IMR-90 (cell line): ENCODE measurements at regions not wholly inside any gene's neighbourhood (a gene's known extent, or its start where the extent isn't known, plus 50 kb on each side); places are given as distances from the start of the nearest gene placed in this dataset.

Experiments
- BHLHE40 ChIP-seq: fragments of 150-350 bp; IDR thresholded peaks from 2 replicates; pipeline ENCODE4 v1.6.1; 2016; ENCODE audit warnings: mild to moderate bottlenecking, low read depth, low read length
- CHD1 ChIP-seq: IDR thresholded peaks from 2 replicates; pipeline ENCODE4 v1.6.1; 2012; ENCODE audit warnings: low read depth, low read length, improper control_type of control experiment
- MAFK ChIP-seq: IDR thresholded peaks from 2 replicates; pipeline ENCODE4 v1.6.1; 2012; ENCODE audit warnings: low read depth, low read length, improper control_type of control experiment
- MAZ ChIP-seq: IDR thresholded peaks from 2 replicates; pipeline ENCODE4 v1.6.1; 2012; ENCODE audit warnings: low read depth, mild to moderate bottlenecking, low read length, improper control_type of control experiment, moderate library complexity, borderline replicate concordance
- MXI1 ChIP-seq: IDR thresholded peaks from 2 replicates; pipeline ENCODE4 v1.6.1; 2012; ENCODE audit warnings: low read depth, mild to moderate bottlenecking, low read length, moderate library complexity, borderline replicate concordance
- POLR2A ChIP-seq: IDR thresholded peaks from 2 replicates; pipeline ENCODE4 v1.6.1; 2012; ENCODE audit warnings: mild to moderate bottlenecking, low read depth, low read length
- RAD21 ChIP-seq: IDR thresholded peaks from 2 replicates; pipeline ENCODE4 v1.6.1; 2012; ENCODE audit warnings: low read length, improper control_type of control experiment
- RCOR1 ChIP-seq: IDR thresholded peaks from 2 replicates; pipeline ENCODE4 v1.6.1; 2012; ENCODE audit warnings: mild to moderate bottlenecking, low read length, improper control_type of control experiment; ENCODE audit not compliant: insufficient replicate concordance
- RFX5 ChIP-seq: IDR thresholded peaks from 2 replicates; pipeline ENCODE4 v1.8.0; 2012; ENCODE audit warnings: low read depth, mild to moderate bottlenecking, low read length, moderate library complexity
- USF2 ChIP-seq: fragments of 150-350 bp; IDR thresholded peaks from 2 replicates; pipeline ENCODE4 v1.6.1; 2017; ENCODE audit warnings: mild to moderate bottlenecking, antibody characterized with exemption, low read length, low read depth
- TF ChIP-seq, protein P1 (sequence below): conservative IDR thresholded peaks from 2 replicates; pipeline ENCODE4 v1.5.1; 2012; ENCODE audit warnings: mild to moderate bottlenecking, low read depth, low read length, improper control_type of control experiment

- TF ChIP-seq, protein P1, sequence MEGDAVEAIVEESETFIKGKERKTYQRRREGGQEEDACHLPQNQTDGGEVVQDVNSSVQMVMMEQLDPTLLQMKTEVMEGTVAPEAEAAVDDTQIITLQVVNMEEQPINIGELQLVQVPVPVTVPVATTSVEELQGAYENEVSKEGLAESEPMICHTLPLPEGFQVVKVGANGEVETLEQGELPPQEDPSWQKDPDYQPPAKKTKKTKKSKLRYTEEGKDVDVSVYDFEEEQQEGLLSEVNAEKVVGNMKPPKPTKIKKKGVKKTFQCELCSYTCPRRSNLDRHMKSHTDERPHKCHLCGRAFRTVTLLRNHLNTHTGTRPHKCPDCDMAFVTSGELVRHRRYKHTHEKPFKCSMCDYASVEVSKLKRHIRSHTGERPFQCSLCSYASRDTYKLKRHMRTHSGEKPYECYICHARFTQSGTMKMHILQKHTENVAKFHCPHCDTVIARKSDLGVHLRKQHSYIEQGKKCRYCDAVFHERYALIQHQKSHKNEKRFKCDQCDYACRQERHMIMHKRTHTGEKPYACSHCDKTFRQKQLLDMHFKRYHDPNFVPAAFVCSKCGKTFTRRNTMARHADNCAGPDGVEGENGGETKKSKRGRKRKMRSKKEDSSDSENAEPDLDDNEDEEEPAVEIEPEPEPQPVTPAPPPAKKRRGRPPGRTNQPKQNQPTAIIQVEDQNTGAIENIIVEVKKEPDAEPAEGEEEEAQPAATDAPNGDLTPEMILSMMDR = no peak
- TF ChIP-seq POLR2A = no peak
- no peak for TF ChIP-seq RAD21
- no peak for TF ChIP-seq MAFK
- TF ChIP-seq RCOR1 = no peak
- TF ChIP-seq RFX5 = no peak
- TF ChIP-seq USF2 = no peak
- TF ChIP-seq BHLHE40 = no peak
- no peak for TF ChIP-seq CHD1
- TF ChIP-seq MAZ = no peak
- no peak for TF ChIP-seq MXI1
Observed at GRCh38 chr3:65114041-65114440, 426.2 kb upstream of the ADAMTS9 start.
